SK-N-SH (cell line): ENCODE measurements at regions not wholly inside any gene's neighbourhood (a gene's known extent, or its start where the extent isn't known, plus 50 kb on each side); places are given as distances from the start of the nearest gene placed in this dataset.

Experiments
- EZH2phosphoT487 ChIP-seq: fragments of 200-600 bp; sonication (generic); IDR thresholded peaks from 2 replicates; pipeline ENCODE4 v1.6.1; 2017; ENCODE audit warnings: low read depth, mixed run types, mild to moderate bottlenecking, antibody characterized with exemption, moderate library complexity, borderline replicate concordance
- FOXM1 ChIP-seq: IDR thresholded peaks from 2 replicates; pipeline ENCODE4 v1.4.0; 2012; ENCODE audit warnings: low read depth, mild to moderate bottlenecking
- GATA2 ChIP-seq: sonication (generic); formaldehyde crosslinking; IDR thresholded peaks from 2 replicates; pipeline ENCODE4 v1.5.0; 2020; ENCODE audit warnings: mild to moderate bottlenecking, missing genetic modification reagents
- JUND ChIP-seq: IDR thresholded peaks from 2 replicates; pipeline ENCODE4 v1.4.0; 2012
- MXI1 ChIP-seq: IDR thresholded peaks from 2 replicates; pipeline ENCODE4 v1.6.1; 2012; ENCODE audit warnings: mild to moderate bottlenecking, low read depth, low read length, improper control_type of control experiment
- POLR2AphosphoS5 ChIP-seq: IDR thresholded peaks from 2 replicates; pipeline ENCODE4 v1.6.1; 2012; ENCODE audit warnings: low read depth, low read length
- RAD21 ChIP-seq: IDR thresholded peaks from 2 replicates; pipeline ENCODE4 v1.6.1; 2012; ENCODE audit warnings: mild to moderate bottlenecking, low read length
- RFX5 ChIP-seq: IDR thresholded peaks from 2 replicates; pipeline ENCODE4 v1.6.1; 2012; ENCODE audit warnings: mild to moderate bottlenecking, improper control_type of control experiment, low read length
- TAF1 ChIP-seq: IDR thresholded peaks from 2 replicates; pipeline ENCODE4 v1.6.1; 2012; ENCODE audit warnings: low read depth, mild to moderate bottlenecking, low read length, moderate library complexity, borderline replicate concordance
- TCF12 ChIP-seq: IDR thresholded peaks from 2 replicates; pipeline ENCODE4 v1.4.0; 2012
- TEAD4 ChIP-seq: IDR thresholded peaks from 2 replicates; pipeline ENCODE4 v1.4.0; 2012; ENCODE audit warnings: mild to moderate bottlenecking, borderline replicate concordance; ENCODE audit not compliant: insufficient read depth
- TF ChIP-seq, protein P1 (sequence below): fragments of 200-600 bp; sonication (generic); IDR thresholded peaks from 2 replicates; pipeline ENCODE4 v1.6.1; 2017; ENCODE audit warnings: antibody characterized with exemption, mild to moderate bottlenecking, moderate library complexity
- TF ChIP-seq, protein P2 (sequence below): IDR thresholded peaks from 2 replicates; pipeline ENCODE4 v1.4.0; 2012; ENCODE audit warnings: low read depth

GRCh38 chr7:4428526-4428925 is 253.6 kb upstream of the FOXK1 start:
- TF ChIP-seq TAF1 (no peak), RAD21 (no peak), MXI1 (no peak), TCF12 (no peak), POLR2AphosphoS5 (no peak), EZH2phosphoT487 (no peak), TEAD4 (no peak), JUND (no peak), GATA2 (CRISPR knock-in tag) (no peak), RFX5 (no peak), FOXM1 (no peak)
- TF ChIP-seq, protein P1, sequence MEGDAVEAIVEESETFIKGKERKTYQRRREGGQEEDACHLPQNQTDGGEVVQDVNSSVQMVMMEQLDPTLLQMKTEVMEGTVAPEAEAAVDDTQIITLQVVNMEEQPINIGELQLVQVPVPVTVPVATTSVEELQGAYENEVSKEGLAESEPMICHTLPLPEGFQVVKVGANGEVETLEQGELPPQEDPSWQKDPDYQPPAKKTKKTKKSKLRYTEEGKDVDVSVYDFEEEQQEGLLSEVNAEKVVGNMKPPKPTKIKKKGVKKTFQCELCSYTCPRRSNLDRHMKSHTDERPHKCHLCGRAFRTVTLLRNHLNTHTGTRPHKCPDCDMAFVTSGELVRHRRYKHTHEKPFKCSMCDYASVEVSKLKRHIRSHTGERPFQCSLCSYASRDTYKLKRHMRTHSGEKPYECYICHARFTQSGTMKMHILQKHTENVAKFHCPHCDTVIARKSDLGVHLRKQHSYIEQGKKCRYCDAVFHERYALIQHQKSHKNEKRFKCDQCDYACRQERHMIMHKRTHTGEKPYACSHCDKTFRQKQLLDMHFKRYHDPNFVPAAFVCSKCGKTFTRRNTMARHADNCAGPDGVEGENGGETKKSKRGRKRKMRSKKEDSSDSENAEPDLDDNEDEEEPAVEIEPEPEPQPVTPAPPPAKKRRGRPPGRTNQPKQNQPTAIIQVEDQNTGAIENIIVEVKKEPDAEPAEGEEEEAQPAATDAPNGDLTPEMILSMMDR, result no peak
- TF ChIP-seq, protein P2, sequence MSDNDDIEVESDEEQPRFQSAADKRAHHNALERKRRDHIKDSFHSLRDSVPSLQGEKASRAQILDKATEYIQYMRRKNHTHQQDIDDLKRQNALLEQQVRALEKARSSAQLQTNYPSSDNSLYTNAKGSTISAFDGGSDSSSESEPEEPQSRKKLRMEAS, result no peak
